ENCODE measurements at regions not wholly inside any gene's neighbourhood (a gene's known extent, or its start where the extent isn't known, plus 50 kb on each side); places are given as distances from the start of the nearest gene placed in this dataset.

DNA sequence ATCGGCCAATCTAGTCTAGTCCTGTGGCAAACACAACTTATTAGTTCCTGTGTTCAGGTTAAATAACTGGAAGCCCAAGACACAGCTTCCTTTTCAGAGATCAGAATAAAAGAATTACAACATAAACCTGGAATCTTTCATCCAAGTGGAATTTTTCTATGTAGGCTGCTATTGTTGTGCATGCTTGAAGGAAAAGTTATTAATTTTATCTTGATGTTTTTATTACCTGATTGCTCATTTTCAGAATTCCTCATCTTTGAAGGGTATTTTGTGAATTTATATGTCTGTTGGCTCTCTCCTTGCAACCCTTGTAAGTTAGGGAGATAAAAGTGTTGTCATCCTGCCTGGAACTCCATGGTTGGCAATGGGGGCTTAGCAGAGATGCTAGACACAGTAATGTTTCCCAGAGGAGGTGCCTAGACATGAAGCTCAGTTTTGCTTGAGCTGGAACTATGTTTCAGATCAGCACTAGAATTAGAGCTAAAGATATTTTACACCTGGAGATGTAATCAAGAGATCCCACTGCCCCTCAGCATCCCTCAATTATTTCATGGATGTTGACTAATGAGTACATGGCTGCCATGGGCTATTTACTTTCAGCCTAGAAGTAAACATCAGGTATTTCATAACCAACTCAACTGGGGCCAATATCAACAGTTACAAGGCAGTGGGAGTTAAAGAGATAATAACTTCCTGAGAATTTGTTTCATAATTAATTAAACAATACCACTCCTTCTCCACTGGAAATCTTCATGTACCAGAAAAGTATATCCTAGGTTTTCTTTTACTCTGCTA, 367.0 kb upstream of the MARCKS start:
- TF ChIP-seq, protein P1, sequence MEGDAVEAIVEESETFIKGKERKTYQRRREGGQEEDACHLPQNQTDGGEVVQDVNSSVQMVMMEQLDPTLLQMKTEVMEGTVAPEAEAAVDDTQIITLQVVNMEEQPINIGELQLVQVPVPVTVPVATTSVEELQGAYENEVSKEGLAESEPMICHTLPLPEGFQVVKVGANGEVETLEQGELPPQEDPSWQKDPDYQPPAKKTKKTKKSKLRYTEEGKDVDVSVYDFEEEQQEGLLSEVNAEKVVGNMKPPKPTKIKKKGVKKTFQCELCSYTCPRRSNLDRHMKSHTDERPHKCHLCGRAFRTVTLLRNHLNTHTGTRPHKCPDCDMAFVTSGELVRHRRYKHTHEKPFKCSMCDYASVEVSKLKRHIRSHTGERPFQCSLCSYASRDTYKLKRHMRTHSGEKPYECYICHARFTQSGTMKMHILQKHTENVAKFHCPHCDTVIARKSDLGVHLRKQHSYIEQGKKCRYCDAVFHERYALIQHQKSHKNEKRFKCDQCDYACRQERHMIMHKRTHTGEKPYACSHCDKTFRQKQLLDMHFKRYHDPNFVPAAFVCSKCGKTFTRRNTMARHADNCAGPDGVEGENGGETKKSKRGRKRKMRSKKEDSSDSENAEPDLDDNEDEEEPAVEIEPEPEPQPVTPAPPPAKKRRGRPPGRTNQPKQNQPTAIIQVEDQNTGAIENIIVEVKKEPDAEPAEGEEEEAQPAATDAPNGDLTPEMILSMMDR (IDR thresholded peaks at IDR 0.05), result no peak
- no peak for TF ChIP-seq POLR2A (IDR thresholded peaks at IDR 0.05)
